Central memory CD8-positive, alpha-beta T cell (primary cell): ENCODE measurements at regions not wholly inside any gene's neighbourhood (a gene's known extent, or its start where the extent isn't known, plus 50 kb on each side); places are given as distances from the start of the nearest gene placed in this dataset.
"Not testable (repeated sequence)": the region's sequence is repeated elsewhere in the genome, so short reads cannot be mapped to it uniquely, and the experiment has no call there.

Source experiments
- ATAC-seq: fragments of 150-1000 bp; cut with Tn5 transposase; replicated peaks from 2 replicates; pipeline ENCODE4 v1.10.0; 2022; ENCODE audit warnings: mild to moderate bottlenecking, moderate FRiP score, moderate number of reproducible peaks; ENCODE audit not compliant: poor library complexity, severe bottlenecking; ENCODE audit errors: extremely low read depth
- DNase-seq, 2 donors: peaks; one replicate each; pipeline ENCODE4 v3.0.0; 2021; ENCODE audit warnings: low spot score in 2 of 2
- H3K27ac Mint-ChIP-seq: one replicate; pipeline ENCODE4 v1.8.0; 2022; ENCODE audit warnings: low read depth, mild to moderate bottlenecking, moderate library complexity, mixed read lengths
- H3K27me3 Mint-ChIP-seq: one replicate; pipeline ENCODE4 v1.8.0; 2022; ENCODE audit warnings: mixed read lengths
- H3K36me3 Mint-ChIP-seq: one replicate; pipeline ENCODE4 v1.8.0; 2022; ENCODE audit warnings: mild to moderate bottlenecking, moderate library complexity, mixed read lengths; ENCODE audit not compliant: insufficient read depth
- H3K4me1 Mint-ChIP-seq: one replicate; pipeline ENCODE4 v1.8.0; 2022; ENCODE audit warnings: mixed read lengths
- H3K4me3 Mint-ChIP-seq: one replicate; pipeline ENCODE4 v1.8.0; 2022; ENCODE audit warnings: mild to moderate bottlenecking, moderate library complexity, mixed read lengths
- H3K9me3 Mint-ChIP-seq: one replicate; pipeline ENCODE4 v1.8.0; 2022; ENCODE audit warnings: mixed read lengths

- ATAC-seq = no peak
- no peak overlapping the region for H3K27ac Mint-ChIP-seq
These were observed 58.2 kb downstream of the TMEM270 start for GRCh38 chr7:73918926-73919693.

DNA sequence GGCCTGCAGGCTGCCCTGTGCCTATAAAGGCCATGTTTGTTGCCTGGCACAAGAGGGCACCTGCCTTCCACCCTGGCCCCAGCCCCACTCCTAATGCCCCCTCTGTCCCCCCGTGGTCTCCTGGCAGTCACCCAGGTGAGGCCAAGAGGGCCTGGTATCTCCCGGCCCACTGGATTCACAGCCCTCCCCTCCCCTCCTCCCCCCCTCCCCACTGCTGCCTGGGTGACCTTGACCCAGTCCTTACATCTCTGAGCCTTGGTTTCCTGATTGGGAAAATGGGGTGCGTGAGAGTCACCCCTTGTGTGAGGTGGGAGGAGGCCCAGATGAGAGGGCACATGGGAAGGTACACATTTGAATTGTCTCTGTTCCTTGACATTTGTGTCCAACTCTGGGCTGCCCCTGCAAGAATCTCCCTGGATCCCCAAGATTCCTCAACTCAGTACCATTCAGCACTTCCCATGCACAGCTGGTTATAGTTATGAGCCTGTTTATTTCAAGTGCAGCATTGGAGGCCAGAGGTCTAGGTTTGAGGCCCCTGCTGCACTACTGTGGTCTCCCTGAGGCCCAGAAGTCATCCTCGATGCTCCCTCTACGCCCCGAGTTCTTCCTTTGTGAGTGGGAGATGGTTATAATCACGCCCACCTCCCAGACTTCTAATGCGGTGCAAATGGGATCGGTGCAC is 58.9 kb downstream of the TMEM270 start:
- H3K4me1 Mint-ChIP-seq = no peaks in the 10 kb centered on the region
- H3K27ac Mint-ChIP-seq = no peak overlapping the region
- no peaks in the 10 kb centered on the region for H3K36me3 Mint-ChIP-seq
- DNase-seq (no peak), ATAC-seq (no peak)
- H3K27me3 Mint-ChIP-seq = peaks cover 77% of the 10 kb centered on the region
- no peak overlapping the region for H3K4me3 Mint-ChIP-seq
- no peaks in the 10 kb centered on the region for H3K9me3 Mint-ChIP-seq

More at GRCh38 chr7:73918926-73919693, 58.2 kb downstream of the TMEM270 start:
- Mint-ChIP-seq H3K4me3 (no peak overlapping the region), H3K4me1 (no peaks in the 10 kb centered on the region), H3K36me3 (no peaks in the 10 kb centered on the region), H3K27me3 (peaks cover 76% of the 10 kb centered on the region), H3K9me3 (no peaks in the 10 kb centered on the region)
- no peak for DNase-seq

DNA sequence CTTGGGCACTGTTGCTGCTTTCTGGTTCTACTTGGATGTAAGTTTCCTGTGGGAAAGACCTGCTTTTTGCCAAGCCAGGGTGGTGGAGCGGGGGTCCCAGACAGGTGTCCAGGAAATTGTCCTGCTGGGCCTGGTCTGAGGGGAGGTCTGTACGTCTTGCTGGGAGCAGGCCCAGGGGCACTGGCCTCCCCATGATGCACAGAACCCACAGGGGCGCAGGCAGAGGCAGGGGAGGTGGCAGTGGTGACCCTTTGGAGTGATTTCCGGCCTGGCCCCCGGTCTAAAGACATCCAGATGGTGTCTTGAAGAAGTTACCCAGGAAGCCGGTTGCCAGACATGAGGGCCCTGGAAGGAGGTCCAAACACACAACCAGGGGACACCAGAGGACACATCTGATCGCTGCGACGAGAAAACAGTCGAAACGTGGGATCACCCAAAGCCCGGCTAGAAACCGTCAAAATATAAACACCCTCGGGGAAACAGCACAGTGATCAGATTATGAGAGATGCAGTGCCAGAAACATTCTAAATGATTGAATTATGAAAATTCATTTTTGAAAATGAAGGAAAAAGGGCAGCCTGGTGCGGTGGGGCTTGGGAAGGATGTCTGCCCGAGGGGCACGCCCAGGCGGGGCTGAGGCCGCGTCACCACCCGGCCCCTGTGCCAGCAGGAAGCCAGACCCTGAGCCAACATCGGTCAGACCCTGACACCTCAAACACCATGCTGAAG is 59.6 kb downstream of the TMEM270 start:
- DNase-seq (no peak), ATAC-seq (no peak)
- no peaks in the 10 kb centered on the region for H3K4me1 Mint-ChIP-seq
- H3K4me3 Mint-ChIP-seq = no peak overlapping the region
- H3K27me3 Mint-ChIP-seq = peaks cover 72% of the 10 kb centered on the region
- H3K36me3 Mint-ChIP-seq = no peaks in the 10 kb centered on the region
- no peaks in the 10 kb centered on the region for H3K9me3 Mint-ChIP-seq
- no peak overlapping the region for H3K27ac Mint-ChIP-seq

DNA sequence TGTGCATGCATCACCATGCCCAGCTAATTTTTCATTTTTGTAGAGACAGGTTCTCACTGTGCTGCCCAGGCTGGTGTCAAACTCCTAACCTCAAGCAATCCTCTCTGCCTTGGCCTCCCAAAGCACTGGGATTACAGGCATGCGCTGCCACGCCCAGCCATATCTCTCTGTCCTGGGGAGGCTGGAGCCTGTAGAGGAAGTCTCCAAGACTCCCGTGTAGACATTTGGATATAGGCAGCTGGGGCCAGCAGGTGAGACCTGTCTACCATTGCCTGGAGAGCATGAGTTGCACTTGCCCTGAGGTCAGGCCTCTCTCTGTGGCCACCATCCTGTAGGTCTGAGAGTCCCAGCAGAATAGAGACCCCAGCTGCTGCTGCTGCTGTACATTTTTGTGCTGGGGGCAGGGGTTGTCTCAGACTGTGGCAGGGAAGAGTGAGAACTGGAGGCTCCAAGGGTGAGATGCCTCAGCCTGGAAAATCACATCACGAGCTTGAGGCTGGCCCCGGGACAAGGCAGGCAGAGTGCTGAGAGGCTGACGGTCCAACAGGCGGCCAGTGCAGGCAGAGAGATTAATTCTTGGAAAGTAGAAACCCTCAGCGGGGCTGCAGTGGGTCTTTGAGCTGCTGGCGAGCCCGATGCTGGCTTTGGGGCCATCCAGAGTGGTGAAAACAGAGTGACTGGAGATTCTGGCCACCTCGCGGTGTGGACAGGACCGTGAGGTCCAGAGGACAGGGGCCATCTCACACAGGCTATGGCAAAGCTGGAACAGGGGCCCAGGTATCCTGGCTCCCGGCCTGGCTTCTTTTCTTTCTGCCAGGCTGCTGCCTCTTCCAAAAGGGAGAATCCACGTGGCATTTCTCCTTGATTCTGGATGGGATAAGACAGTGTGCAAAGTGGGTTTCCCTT is 60.9 kb downstream of the TMEM270 start:
- no peaks in the 10 kb centered on the region for H3K36me3 Mint-ChIP-seq

GRCh38 chr7:73928644-73929043 is 67.7 kb downstream of the TMEM270 start:
- H3K9me3 Mint-ChIP-seq, ATAC-seq, H3K4me3 Mint-ChIP-seq, H3K27ac Mint-ChIP-seq, DNase-seq, H3K4me1 Mint-ChIP-seq, H3K36me3 Mint-ChIP-seq: not testable (repeated sequence)
- H3K27me3 Mint-ChIP-seq = peaks cover 59% of the 10 kb centered on the region

More for the DNA sequence above, 60.9 kb downstream of the TMEM270 start:
- H3K27ac Mint-ChIP-seq = no peak overlapping the region
- DNase-seq (no peak), ATAC-seq (no peak)
- H3K4me1 Mint-ChIP-seq = no peaks in the 10 kb centered on the region
- no peaks in the 10 kb centered on the region for H3K9me3 Mint-ChIP-seq
- H3K27me3 Mint-ChIP-seq = peaks cover 59% of the 10 kb centered on the region
- H3K4me3 Mint-ChIP-seq = no peak overlapping the region

DNA sequence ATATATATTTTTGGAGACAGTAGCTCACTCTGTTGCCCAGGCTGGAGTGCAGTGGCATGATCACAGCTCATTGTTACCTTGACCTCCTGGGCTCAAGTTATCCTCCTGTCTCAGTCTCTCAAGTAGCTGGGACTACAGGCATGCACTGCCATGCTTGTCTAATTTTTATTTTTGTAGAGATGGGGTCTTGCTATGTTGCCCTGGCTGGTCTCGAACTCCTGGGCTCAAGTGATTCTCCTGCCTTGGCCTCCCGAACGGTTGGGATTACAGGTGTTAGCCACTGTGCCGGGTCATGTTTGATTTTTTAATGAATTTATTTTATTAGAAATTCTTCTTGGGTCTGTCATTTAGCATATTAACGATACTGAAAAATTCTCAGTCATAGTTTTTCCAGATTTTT is 70.5 kb downstream of the TMEM270 start:
- H3K36me3 Mint-ChIP-seq = no peaks in the 10 kb centered on the region
- H3K9me3 Mint-ChIP-seq = no peaks in the 10 kb centered on the region
- H3K4me1 Mint-ChIP-seq = no peaks in the 10 kb centered on the region
- H3K27ac Mint-ChIP-seq = no peak overlapping the region
- ATAC-seq (no peak), DNase-seq (no peak)
- H3K27me3 Mint-ChIP-seq = peaks cover 65% of the 10 kb centered on the region
- H3K4me3 Mint-ChIP-seq = no peak overlapping the region

- H3K27me3 Mint-ChIP-seq = peaks cover 65% of the 10 kb centered on the region
- ATAC-seq (no peak), DNase-seq (no peak)
- H3K27ac Mint-ChIP-seq = no peak overlapping the region
- no peaks in the 10 kb centered on the region for H3K9me3 Mint-ChIP-seq
- H3K4me1 Mint-ChIP-seq = no peaks in the 10 kb centered on the region
- no peaks in the 10 kb centered on the region for H3K36me3 Mint-ChIP-seq
- H3K4me3 Mint-ChIP-seq = no peak overlapping the region
These were observed 71.4 kb downstream of the TMEM270 start for GRCh38 chr7:73932364-73932763.

DNA sequence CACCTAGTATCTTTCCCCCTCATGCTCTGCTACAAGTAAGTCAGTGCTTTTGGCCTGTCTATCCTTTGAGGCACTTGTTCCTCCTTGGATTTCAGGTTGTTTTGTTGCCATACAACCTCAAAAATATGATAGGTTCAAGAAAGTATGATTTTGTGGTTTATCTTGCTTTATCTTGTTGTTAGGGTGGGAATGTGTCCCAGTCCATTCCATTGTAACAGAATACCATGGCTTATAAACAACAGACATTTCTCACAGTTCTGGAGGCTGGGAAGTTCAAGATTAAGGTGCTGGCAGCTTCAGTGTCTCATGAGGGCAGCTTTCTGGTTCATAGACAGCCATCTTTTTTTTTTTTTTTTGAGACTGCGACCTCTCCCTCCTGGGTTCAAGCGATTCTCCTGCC is 72.1 kb downstream of the TMEM270 start:
- H3K27me3 Mint-ChIP-seq = peaks cover 60% of the 10 kb centered on the region
- no peaks in the 10 kb centered on the region for H3K4me1 Mint-ChIP-seq
- H3K36me3 Mint-ChIP-seq = no peaks in the 10 kb centered on the region
- H3K4me3 Mint-ChIP-seq = no peak overlapping the region
- ATAC-seq (no peak), DNase-seq (no peak)
- no peaks in the 10 kb centered on the region for H3K9me3 Mint-ChIP-seq
- H3K27ac Mint-ChIP-seq = no peak overlapping the region

DNA sequence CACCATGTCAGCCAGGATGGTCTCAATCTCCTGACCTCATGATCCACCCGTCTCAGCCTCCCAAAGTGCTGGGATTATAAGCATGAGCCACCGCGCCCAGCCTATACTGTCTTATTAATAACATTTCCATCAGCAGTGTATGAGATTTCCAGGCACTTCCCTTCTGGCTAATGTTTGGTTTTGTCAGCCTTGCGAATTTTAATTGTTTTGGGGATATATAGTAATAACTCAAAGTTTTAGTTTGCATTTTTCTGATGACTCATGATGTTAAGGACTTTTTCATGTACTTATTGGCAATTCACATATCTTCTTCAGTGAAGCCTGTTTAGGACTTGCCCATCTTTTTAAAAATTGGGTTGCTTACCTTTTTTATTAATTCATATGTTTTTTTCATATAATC is 76.0 kb downstream of the TMEM270 start:
- Mint-ChIP-seq H3K9me3 (peaks cover 14% of the 10 kb centered on the region), H3K4me3 (no peak overlapping the region), H3K27me3 (peaks cover 55% of the 10 kb centered on the region), H3K4me1 (no peaks in the 10 kb centered on the region), H3K36me3 (no peaks in the 10 kb centered on the region), H3K27ac (no peak overlapping the region)
- ATAC-seq (no peak), DNase-seq (no peak)

- not testable (repeated sequence) for ATAC-seq, DNase-seq, H3K27ac Mint-ChIP-seq, H3K36me3 Mint-ChIP-seq, H3K4me1 Mint-ChIP-seq, H3K4me3 Mint-ChIP-seq
- H3K9me3 Mint-ChIP-seq = peaks cover 14% of the 10 kb centered on the region
- H3K27me3 Mint-ChIP-seq = peaks cover 48% of the 10 kb centered on the region
These were observed 76.7 kb downstream of the TMEM270 start for GRCh38 chr7:73937650-73938049.

- Mint-ChIP-seq H3K27ac (no peak overlapping the region), H3K9me3 (peaks cover 14% of the 10 kb centered on the region), H3K27me3 (peaks cover 35% of the 10 kb centered on the region), H3K4me3 (no peak overlapping the region), H3K4me1 (no peaks in the 10 kb centered on the region), H3K36me3 (no peaks in the 10 kb centered on the region)
- ATAC-seq = no peak
- DNase-seq = no peak
These were observed 78.6 kb downstream of the TMEM270 start for GRCh38 chr7:73939528-73939927.

DNA sequence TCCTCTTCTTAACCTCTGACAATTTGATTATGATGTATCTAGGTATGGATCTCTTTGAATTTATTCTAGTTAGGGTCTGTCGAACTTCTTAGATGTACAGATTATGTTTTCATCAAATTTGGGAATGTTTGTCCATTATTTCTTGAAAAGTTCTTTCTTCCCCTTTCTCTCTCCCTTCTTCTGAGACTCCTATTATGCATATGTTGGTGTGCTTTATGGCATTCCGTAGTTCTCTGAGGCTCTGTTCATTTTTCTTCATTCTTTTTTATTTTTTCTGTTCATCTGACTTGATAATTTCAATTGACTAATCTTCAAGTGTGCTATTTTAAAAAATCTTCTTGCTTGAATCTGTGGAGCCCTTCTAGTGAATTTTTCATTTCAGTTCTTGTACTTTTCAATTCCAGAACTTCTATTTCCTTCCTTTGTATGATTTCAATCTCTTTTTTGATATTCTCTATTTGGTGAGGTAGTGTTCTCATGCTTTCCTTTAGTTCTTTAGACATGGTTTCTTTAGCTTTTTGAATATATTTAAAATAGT is 79.8 kb downstream of the TMEM270 start:
- Mint-ChIP-seq H3K4me3 (no peak overlapping the region), H3K27ac (no peak overlapping the region), H3K9me3 (peaks cover 14% of the 10 kb centered on the region), H3K4me1 (no peaks in the 10 kb centered on the region), H3K27me3 (peaks cover 23% of the 10 kb centered on the region), H3K36me3 (no peaks in the 10 kb centered on the region)
- no peak for ATAC-seq
- no peak for DNase-seq
